ENCODE measurements at regions not wholly inside any gene's neighbourhood (a gene's known extent, or its start where the extent isn't known, plus 50 kb on each side); places are given as distances from the start of the nearest gene placed in this dataset.

GRCh38 chr18:45163871-45164270, 451.4 kb upstream of the SLC14A2 start:
- TF ChIP-seq CTCF (conservative IDR thresholded peaks at IDR 0.05) (no peak), ZFX (IDR thresholded peaks at IDR 0.05) (no peak)
- H3K27ac ChIP-seq = no peak overlapping the region

GRCh38 chr18:45164551-45164950, 450.7 kb upstream of the SLC14A2 start:
- TF ChIP-seq CTCF (conservative IDR thresholded peaks at IDR 0.05) (no peak), ZFX (IDR thresholded peaks at IDR 0.05) (no peak)
- H3K27ac ChIP-seq = no peak overlapping the region

GRCh38 chr18:45165176-45165713, 450.0 kb upstream of the SLC14A2 start:
- H3K27ac ChIP-seq = no peak overlapping the region
- no peak for TF ChIP-seq ZFX (IDR thresholded peaks at IDR 0.05)
- TF ChIP-seq CTCF (conservative IDR thresholded peaks at IDR 0.05) = no peak

- no peak for TF ChIP-seq ZFX (IDR thresholded peaks at IDR 0.05)
Measured at GRCh38 chr18:45165871-45166270, 449.4 kb upstream of the SLC14A2 start.

GRCh38 chr18:45166341-45166835, 448.9 kb upstream of the SLC14A2 start:
- H3K27ac ChIP-seq = peak overlapping the region; percentile 43
- no peak for TF ChIP-seq ZFX (IDR thresholded peaks at IDR 0.05)
- no peak for TF ChIP-seq CTCF (conservative IDR thresholded peaks at IDR 0.05)

More at GRCh38 chr18:45165871-45166270, 449.4 kb upstream of the SLC14A2 start:
- no peak overlapping the region for H3K27ac ChIP-seq

- peak overlapping the region; percentile 43 for H3K27ac ChIP-seq
- TF ChIP-seq CTCF (conservative IDR thresholded peaks at IDR 0.05) (no peak), ZFX (IDR thresholded peaks at IDR 0.05) (no peak)
Measured at GRCh38 chr18:45166836-45167551, 448.3 kb upstream of the SLC14A2 start.

- no peak overlapping the region for H3K27ac ChIP-seq
- TF ChIP-seq ZFX (IDR thresholded peaks at IDR 0.05) = no peak
- no peak for TF ChIP-seq CTCF (conservative IDR thresholded peaks at IDR 0.05)
Measured at GRCh38 chr18:45167631-45168280, 447.5 kb upstream of the SLC14A2 start.

Data from C4-2B (cell line).